ENCODE measurements at regions not wholly inside any gene's neighbourhood (a gene's known extent, or its start where the extent isn't known, plus 50 kb on each side); places are given as distances from the start of the nearest gene placed in this dataset.

GRCh38 chr5:52620315-52620714 is 167.4 kb upstream of the ITGA1 start:
- no peaks in the 10 kb centered on the region for H3K9me2 ChIP-seq (ENCODE audit: insufficient read depth, low read length)
- no peak overlapping the region for H3K4me2 ChIP-seq (ENCODE audit: low read length)
- no peak overlapping the region for H3K4me3 ChIP-seq (ENCODE audit: low read length)
- no peak overlapping the region for H3K27ac ChIP-seq (ENCODE audit: low read length)
- no peaks in the 10 kb centered on the region for H3K36me3 ChIP-seq (ENCODE audit: insufficient read depth, low read length)
- H3F3A ChIP-seq (ENCODE audit: insufficient read depth, low read length, poor library complexity, severe bottlenecking) = no peaks in the 10 kb centered on the region
- H3K9me3 ChIP-seq (ENCODE audit: low read length) = no peaks in the 10 kb centered on the region
- no peaks in the 10 kb centered on the region for H3K27me3 ChIP-seq (ENCODE audit: insufficient read depth, low read depth, low read length)
- no peaks in the 10 kb centered on the region for H3K79me2 ChIP-seq (replicated peaks; ENCODE audit: insufficient read depth, low read length)
- no peaks in the 10 kb centered on the region for H4K20me1 ChIP-seq (ENCODE audit: insufficient read depth)
- H2AFZ ChIP-seq (ENCODE audit: low read depth, low read length) = no peak overlapping the region
- no peak overlapping the region for H3K9ac ChIP-seq (ENCODE audit: low read length)
- TF ChIP-seq TAF1 (IDR thresholded peaks at IDR 0.05; ENCODE audit: low read depth) (no peak), EZH2 (IDR thresholded peaks at IDR 0.05; ENCODE audit: borderline replicate concordance, insufficient read depth, low read length, poor library complexity, severe bottlenecking) (no peak), POLR2AphosphoS5 (IDR thresholded peaks at IDR 0.05) (no peak), MXI1 (conservative IDR thresholded peaks at IDR 0.05; ENCODE audit: poor library complexity, severe bottlenecking) (no peak), EP300 (conservative IDR thresholded peaks at IDR 0.05; ENCODE audit: poor library complexity, severe bottlenecking) (no peak), SMC3 (conservative IDR thresholded peaks at IDR 0.05; ENCODE audit: poor library complexity) (no peak), RAD21 (conservative IDR thresholded peaks at IDR 0.05) (no peak), REST (IDR thresholded peaks at IDR 0.05; ENCODE audit: borderline replicate concordance) (no peak), CTCF (IDR thresholded peaks at IDR 0.05; ENCODE audit: poor library complexity, severe bottlenecking) (no peak)

GRCh38 chr5:52623291-52623690 is 164.4 kb upstream of the ITGA1 start:
- no peaks in the 10 kb centered on the region for H3K36me3 ChIP-seq (ENCODE audit: insufficient read depth, low read length)
- TF ChIP-seq SMC3 (conservative IDR thresholded peaks at IDR 0.05; ENCODE audit: poor library complexity) (no peak), EZH2 (IDR thresholded peaks at IDR 0.05; ENCODE audit: borderline replicate concordance, insufficient read depth, low read length, poor library complexity, severe bottlenecking) (no peak), RAD21 (conservative IDR thresholded peaks at IDR 0.05) (no peak), MXI1 (conservative IDR thresholded peaks at IDR 0.05; ENCODE audit: poor library complexity, severe bottlenecking) (no peak), EP300 (conservative IDR thresholded peaks at IDR 0.05; ENCODE audit: poor library complexity, severe bottlenecking) (no peak), TAF1 (IDR thresholded peaks at IDR 0.05; ENCODE audit: low read depth) (no peak), POLR2AphosphoS5 (IDR thresholded peaks at IDR 0.05) (no peak)
- no peaks in the 10 kb centered on the region for H3K27me3 ChIP-seq (ENCODE audit: insufficient read depth, low read depth, low read length)
- H3K4me3 ChIP-seq (ENCODE audit: low read length) = no peak overlapping the region
- no peaks in the 10 kb centered on the region for H3K79me2 ChIP-seq (replicated peaks; ENCODE audit: insufficient read depth, low read length)
- no peaks in the 10 kb centered on the region for H3K9me3 ChIP-seq (ENCODE audit: low read length)
- no peak overlapping the region for H3K4me2 ChIP-seq (ENCODE audit: low read length)
- H3K27ac ChIP-seq (ENCODE audit: low read length) = no peak overlapping the region
- H3K9me2 ChIP-seq (ENCODE audit: insufficient read depth, low read length) = no peaks in the 10 kb centered on the region
- no peak overlapping the region for H3K9ac ChIP-seq (ENCODE audit: low read length)
- no peaks in the 10 kb centered on the region for H4K20me1 ChIP-seq (ENCODE audit: insufficient read depth)
- no peak overlapping the region for H2AFZ ChIP-seq (ENCODE audit: low read depth, low read length)
- H3F3A ChIP-seq (ENCODE audit: insufficient read depth, low read length, poor library complexity, severe bottlenecking) = no peaks in the 10 kb centered on the region
